PFSK-1 (cell line): ENCODE measurements at regions not wholly inside any gene's neighbourhood (a gene's known extent, or its start where the extent isn't known, plus 50 kb on each side); places are given as distances from the start of the nearest gene placed in this dataset.

ENCODE experiments used
- FOXP2 ChIP-seq: optimal IDR thresholded peaks from 2 replicates; pipeline ENCODE3; 2011; ENCODE audit warnings: borderline replicate concordance, control low read depth, inconsistent platforms; ENCODE audit not compliant: insufficient read depth; ENCODE audit errors: extremely low read length, extremely low read depth
- POLR2AphosphoS5 ChIP-seq: IDR thresholded peaks from 2 replicates; pipeline ENCODE4 v1.6.1; 2012; ENCODE audit warnings: low read depth, mild to moderate bottlenecking, control low read depth, low read length, moderate library complexity
- REST ChIP-seq, 2 experiments: IDR thresholded peaks; 2 replicates each; pipeline versions ENCODE4 v1.6.1 to v1.8.0; 2011 to 2012; ENCODE audit warnings: low read depth in 2 of 2, low read length in 2 of 2, control low read depth in 1 of 2, inconsistent platforms in 1 of 2, mild to moderate bottlenecking in 1 of 2, moderate library complexity in 1 of 2; ENCODE audit not compliant: insufficient read depth in 1 of 2
- SIN3A ChIP-seq: IDR thresholded peaks from 2 replicates; pipeline ENCODE4 v1.6.1; 2012; ENCODE audit warnings: mild to moderate bottlenecking, low read length, moderate library complexity, borderline replicate concordance; ENCODE audit not compliant: insufficient read depth
- TAF1 ChIP-seq: IDR thresholded peaks from 2 replicates; pipeline ENCODE4 v1.6.1; 2012; ENCODE audit warnings: low read length, control low read depth, borderline replicate concordance; ENCODE audit not compliant: insufficient read depth

GRCh38 chr2:138219961-138220360 lies 255.7 kb downstream of the HNMT start:
- no peak for TF ChIP-seq POLR2AphosphoS5
- TF ChIP-seq REST (IDR thresholded peaks at IDR 0.05; ENCODE audit: insufficient read depth in 1 of 2, low read depth in 2 of 2, low read length in 2 of 2) = no peak
- no peak for TF ChIP-seq FOXP2
- no peak for TF ChIP-seq SIN3A
- TF ChIP-seq TAF1 = no peak

GRCh38 chr2:138221358-138221757 lies 257.1 kb downstream of the HNMT start:
- TF ChIP-seq FOXP2 = no peak
- TF ChIP-seq SIN3A = no peak
- no peak for TF ChIP-seq REST (IDR thresholded peaks at IDR 0.05; ENCODE audit: insufficient read depth in 1 of 2, low read depth in 2 of 2, low read length in 2 of 2)
- TF ChIP-seq POLR2AphosphoS5 = no peak
- no peak for TF ChIP-seq TAF1

GRCh38 chr2:138223319-138223718 lies 259.0 kb downstream of the HNMT start:
- TF ChIP-seq FOXP2 (no peak), POLR2AphosphoS5 (no peak), SIN3A (no peak), REST (IDR thresholded peaks at IDR 0.05; ENCODE audit: insufficient read depth in 1 of 2, low read depth in 2 of 2, low read length in 2 of 2) (no peak), TAF1 (no peak)

GRCh38 chr2:138227195-138227594 lies 262.9 kb downstream of the HNMT start:
- TF ChIP-seq SIN3A (no peak), FOXP2 (no peak)

GRCh38 chr2:138228101-138228500 lies 263.8 kb downstream of the HNMT start:
- TF ChIP-seq TAF1 (no peak), SIN3A (no peak), REST (IDR thresholded peaks at IDR 0.05; ENCODE audit: insufficient read depth in 1 of 2, low read depth in 2 of 2, low read length in 2 of 2) (no peak), POLR2AphosphoS5 (no peak), FOXP2 (no peak)
